HG03060 (cell line): ENCODE measurements at regions not wholly inside any gene's neighbourhood (a gene's known extent, or its start where the extent isn't known, plus 50 kb on each side); places are given as distances from the start of the nearest gene placed in this dataset.

Source experiments
- ATAC-seq: cut with Tn5 transposase; IDR thresholded peaks from one replicate; pipeline ENCODE4 v1.9.1; 2021; ENCODE audit warnings: low read depth, moderate number of reproducible peaks; ENCODE audit not compliant: unreplicated experiment

DNA sequence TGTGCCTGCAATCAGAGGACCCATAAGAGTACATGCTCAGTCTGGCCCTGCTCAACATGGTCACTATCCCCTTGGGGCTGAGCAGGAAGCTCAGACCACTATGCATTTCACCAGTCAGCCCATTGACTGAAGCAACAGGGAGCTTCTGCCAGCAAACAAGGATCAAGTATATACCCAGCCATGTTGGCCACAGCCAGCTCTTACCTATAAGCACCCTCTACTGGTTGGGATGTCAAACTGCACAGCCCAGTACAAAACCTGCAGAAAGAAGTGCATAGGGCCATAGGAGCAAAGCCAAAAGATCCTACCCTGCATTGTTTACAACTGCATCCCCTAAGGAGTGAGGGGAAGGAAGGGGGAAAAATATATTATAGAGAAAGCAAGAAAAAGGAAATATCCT is 214.4 kb upstream of the CPEB2 start:
- ATAC-seq: no peak

- no peak for ATAC-seq
Observed at GRCh38 chr4:14790494-14790893, 211.8 kb upstream of the CPEB2 start.

GRCh38 chr4:14792702-14793227 is 209.5 kb upstream of the CPEB2 start:
- no peak for ATAC-seq

DNA sequence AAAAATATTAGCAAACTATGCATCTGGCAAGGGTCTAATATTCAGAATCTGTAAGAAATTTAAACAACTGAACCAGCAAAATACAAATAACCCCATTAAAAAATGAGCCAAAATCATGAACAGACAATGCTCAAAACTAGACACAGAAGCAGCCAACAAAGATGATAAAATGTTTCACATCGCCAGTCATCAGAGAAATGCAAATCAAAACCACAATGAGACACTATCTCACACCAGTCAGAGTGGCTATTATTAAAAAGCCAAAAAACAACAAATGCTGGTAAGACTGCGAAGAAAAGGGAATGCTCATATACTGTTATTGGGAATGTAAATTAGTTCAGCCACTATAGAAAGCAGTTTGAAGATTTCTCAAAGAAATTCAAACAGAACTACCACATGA is 201.3 kb upstream of the CPEB2 start:
- ATAC-seq: peak; percentile 61

DNA sequence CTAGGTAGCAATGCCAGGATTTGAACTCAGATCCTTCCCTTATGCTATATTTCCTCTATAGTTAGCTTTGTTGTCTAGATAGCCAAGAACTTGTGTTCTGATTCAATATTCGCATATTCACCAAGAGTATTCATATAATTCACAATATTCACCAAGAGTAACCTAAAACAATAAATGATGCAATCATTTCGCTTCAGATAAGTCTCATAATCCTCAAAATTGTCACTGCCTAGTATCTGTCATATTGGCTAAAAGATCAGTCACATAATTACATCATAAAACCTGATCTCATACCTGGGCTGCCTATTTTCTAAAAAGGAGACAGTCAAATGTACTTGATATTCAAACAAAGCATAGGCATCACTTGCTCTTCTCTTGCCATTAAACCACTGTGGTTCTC is 199.7 kb upstream of the CPEB2 start:
- ATAC-seq: no peak

- no peak for ATAC-seq
Observed at GRCh38 chr4:14807856-14808255, 194.4 kb upstream of the CPEB2 start.

DNA sequence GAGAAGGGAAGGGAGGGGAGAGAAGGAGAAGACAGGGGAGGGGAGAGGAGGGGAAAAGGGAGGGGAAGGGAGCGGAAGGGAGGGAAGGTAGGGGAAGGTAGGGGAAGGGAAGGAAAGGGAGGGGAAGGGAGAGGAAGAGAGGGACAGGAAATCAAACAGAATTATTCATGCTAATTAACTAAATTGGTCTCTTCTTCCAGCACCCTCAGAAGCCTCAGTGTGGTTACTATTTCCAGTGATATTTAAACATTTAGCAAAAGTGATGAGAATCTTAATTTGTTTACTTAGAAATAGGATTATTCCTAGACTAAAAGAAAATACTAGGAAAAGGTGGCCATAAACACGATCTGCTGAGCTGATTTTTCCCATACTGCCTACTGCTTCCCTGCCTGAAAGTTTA is 193.1 kb upstream of the CPEB2 start:
- ATAC-seq: no peak

- no peak for ATAC-seq
Observed at GRCh38 chr4:14810121-14810520, 192.2 kb upstream of the CPEB2 start.

- ATAC-seq: no peak
Observed at GRCh38 chr4:14810568-14810967, 191.7 kb upstream of the CPEB2 start.

DNA sequence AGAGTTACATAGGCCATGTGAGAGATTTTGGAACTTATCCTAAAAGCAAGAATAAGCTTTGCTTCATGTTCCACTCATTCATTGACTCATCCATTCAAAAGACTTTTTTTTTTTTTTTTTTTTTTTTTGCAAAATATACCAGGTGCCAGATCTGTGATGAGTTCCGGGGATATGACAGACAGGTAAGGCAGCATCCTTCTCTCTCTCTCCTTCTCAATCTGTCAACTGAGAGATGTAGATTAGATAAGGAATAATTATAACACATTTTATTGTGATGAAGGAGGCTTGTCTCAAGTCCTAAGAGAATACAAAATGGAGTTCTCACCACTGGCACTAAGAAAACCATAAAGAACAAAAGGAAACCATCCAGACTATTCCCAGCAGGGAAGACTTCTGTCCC is 190.2 kb upstream of the CPEB2 start:
- ATAC-seq: no peak

GRCh38 chr4:14816623-14817261 is 185.5 kb upstream of the CPEB2 start:
- ATAC-seq: no peak

DNA sequence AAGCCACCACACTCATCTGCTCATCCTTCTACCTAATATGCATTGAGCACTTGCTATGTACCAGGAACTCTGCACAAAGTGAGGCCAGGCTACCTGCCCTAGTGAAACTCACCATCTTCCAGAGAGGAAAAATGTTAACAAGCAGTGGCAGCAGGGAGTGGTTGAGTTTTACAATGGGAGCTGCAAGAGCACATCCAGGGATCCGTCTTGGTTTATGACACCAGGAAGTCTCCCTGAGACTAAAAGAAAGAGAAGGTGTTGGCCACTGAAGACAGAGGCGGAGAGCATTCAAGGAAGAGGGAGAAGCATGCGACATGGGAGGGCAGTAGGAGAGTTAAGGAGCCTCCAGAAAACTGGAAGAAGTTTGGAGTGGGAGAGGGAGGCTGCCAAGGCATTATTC is 178.1 kb upstream of the CPEB2 start:
- no peak for ATAC-seq

DNA sequence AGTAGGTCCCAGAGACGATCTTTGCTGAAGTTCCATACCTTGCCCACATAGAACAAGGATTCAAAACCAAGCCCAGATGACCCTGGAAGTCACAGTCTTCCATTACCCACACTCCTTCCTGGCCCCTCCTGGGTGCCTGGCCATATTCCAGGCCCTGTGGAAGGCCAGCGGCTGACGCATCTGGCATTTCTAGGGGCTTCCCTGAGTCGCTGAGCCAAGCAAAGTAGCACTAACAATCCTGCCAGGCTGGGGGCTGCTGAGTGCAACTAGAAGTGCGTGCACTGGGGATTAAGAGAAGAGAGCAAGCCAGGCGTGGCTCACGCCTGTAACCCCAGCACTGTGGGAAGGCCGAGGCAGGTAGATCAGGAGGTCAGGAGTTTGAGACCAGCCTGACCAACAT is 175.2 kb upstream of the CPEB2 start:
- no peak for ATAC-seq

- no peak for ATAC-seq
Observed at GRCh38 chr4:14829795-14830194, 172.5 kb upstream of the CPEB2 start.

DNA sequence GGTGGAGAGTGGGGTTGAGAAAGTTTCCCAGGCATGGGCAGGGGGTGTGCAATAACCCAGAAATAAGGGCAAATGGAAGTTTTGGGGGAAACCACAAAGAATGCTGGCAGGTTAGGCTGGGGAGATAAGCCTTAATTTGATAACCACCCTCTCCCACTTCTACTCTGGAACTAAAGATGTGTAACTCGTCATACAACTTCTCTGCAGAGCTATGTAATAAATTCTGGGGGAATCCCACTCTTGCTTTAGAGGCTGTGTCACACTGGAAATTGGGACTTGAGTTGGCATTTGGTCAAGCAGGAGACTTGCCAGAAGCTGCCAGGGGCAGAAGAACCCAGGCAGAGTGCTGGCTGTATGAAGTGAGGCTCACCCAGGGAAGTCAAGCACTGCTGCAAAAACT is 170.9 kb upstream of the CPEB2 start:
- no peak for ATAC-seq

DNA sequence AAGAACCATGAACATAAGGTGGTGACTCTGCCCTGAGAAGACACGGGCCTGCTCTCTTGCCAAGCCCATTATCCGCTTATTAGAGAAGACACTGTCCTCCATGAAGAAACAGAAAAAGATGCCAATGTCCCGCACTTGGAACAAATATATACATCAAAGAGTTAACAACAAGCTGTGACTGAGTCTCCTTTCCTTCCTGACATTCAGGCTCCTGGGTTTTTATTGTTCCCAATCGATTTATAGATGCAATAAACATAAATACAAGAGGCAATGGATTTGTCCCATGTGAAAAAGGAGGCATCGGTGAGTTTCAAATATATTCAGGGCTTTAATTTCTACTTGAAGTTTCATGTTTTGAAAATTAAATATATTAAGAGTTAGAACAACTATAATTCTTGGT is 169.2 kb upstream of the CPEB2 start:
- no peak for ATAC-seq

DNA sequence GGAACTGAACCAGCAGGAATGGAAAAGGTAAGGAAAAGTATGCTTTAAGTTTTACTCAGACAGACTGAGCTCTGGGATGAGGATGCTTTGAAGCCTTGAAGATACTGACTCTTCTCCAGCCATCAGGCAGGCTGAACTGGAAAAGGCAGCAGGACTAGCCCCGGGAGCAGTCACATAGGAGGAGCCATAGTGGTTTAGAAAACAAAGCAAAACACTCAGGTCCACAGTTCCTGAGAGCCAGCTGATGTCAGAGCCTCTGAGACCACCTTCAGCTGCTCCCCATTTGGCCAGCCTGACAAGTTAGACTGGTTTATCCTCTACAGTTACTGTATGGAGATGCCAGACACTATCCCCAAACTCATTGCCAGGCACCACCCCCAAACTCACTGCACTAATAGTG is 167.9 kb upstream of the CPEB2 start:
- no peak for ATAC-seq

GRCh38 chr4:14835288-14835687 is 167.0 kb upstream of the CPEB2 start:
- no peak for ATAC-seq

- no peak for ATAC-seq
Observed at GRCh38 chr4:14835708-14836425, 166.4 kb upstream of the CPEB2 start.

- no peak for ATAC-seq
Observed at GRCh38 chr4:14837860-14838259, 164.4 kb upstream of the CPEB2 start.

GRCh38 chr4:14841801-14842768 is 160.2 kb upstream of the CPEB2 start:
- no peak for ATAC-seq
